C4-2B (cell line): ENCODE measurements at regions not wholly inside any gene's neighbourhood (a gene's known extent, or its start where the extent isn't known, plus 50 kb on each side); places are given as distances from the start of the nearest gene placed in this dataset.

ENCODE experiments used
- ZFX ChIP-seq: fragments of 450-650 bp; IDR thresholded peaks from 2 replicates; pipeline ENCODE4 v1.6.1; 2017
- TF ChIP-seq, protein P1 (sequence below): fragments of 450-650 bp; conservative IDR thresholded peaks from 2 replicates; pipeline ENCODE4 v1.5.1; 2017; ENCODE audit warnings: mild to moderate bottlenecking

DNA sequence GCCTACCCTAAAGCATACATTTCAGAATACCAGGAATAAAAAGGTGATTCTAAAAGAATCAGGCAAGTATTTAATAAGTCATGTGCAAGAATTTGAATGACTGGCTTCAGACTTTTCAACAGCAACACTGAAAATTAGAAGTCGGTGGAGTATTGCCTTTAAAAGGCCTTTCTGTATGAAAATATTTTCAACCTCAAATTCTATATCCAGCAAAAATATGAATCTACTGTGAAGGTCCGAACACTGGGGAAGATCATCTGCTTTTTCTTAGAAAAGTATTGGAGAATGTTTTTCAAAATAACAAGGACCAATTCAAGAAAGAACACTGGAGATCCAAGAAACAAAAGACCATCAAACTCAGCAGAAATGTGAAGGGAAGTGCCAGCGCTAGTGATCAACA lies 459.5 kb upstream of the KLF12 start:
- TF ChIP-seq, protein P1, sequence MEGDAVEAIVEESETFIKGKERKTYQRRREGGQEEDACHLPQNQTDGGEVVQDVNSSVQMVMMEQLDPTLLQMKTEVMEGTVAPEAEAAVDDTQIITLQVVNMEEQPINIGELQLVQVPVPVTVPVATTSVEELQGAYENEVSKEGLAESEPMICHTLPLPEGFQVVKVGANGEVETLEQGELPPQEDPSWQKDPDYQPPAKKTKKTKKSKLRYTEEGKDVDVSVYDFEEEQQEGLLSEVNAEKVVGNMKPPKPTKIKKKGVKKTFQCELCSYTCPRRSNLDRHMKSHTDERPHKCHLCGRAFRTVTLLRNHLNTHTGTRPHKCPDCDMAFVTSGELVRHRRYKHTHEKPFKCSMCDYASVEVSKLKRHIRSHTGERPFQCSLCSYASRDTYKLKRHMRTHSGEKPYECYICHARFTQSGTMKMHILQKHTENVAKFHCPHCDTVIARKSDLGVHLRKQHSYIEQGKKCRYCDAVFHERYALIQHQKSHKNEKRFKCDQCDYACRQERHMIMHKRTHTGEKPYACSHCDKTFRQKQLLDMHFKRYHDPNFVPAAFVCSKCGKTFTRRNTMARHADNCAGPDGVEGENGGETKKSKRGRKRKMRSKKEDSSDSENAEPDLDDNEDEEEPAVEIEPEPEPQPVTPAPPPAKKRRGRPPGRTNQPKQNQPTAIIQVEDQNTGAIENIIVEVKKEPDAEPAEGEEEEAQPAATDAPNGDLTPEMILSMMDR = no peak
- TF ChIP-seq ZFX = no peak
